ENCODE measurements at regions not wholly inside any gene's neighbourhood (a gene's known extent, or its start where the extent isn't known, plus 50 kb on each side); places are given as distances from the start of the nearest gene placed in this dataset.

DNA sequence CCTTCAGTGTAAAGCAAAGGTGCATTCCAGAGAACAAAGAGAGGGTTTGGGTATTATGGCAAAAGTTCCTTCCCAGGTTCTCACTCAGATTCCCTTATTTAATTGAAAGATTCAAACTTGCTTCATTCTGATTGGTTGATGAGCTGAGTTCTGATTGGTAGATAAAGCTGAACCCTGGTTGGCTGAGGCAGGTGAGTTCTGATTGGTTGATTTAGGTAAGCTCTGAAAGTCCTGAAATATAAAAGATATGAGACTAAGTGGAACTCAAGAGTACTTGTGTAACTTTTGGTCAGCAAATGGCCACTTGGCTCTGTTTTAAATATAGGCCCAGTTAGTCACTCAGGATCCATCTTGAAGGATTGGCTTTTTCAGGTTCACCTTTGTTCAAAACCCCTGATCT, 99.8 kb upstream of the FBXO11 start:
- TF ChIP-seq EZH2 (IDR thresholded peaks at IDR 0.05; ENCODE audit: low read length, missing control alignments) = no peak
- TF ChIP-seq, protein P1, sequence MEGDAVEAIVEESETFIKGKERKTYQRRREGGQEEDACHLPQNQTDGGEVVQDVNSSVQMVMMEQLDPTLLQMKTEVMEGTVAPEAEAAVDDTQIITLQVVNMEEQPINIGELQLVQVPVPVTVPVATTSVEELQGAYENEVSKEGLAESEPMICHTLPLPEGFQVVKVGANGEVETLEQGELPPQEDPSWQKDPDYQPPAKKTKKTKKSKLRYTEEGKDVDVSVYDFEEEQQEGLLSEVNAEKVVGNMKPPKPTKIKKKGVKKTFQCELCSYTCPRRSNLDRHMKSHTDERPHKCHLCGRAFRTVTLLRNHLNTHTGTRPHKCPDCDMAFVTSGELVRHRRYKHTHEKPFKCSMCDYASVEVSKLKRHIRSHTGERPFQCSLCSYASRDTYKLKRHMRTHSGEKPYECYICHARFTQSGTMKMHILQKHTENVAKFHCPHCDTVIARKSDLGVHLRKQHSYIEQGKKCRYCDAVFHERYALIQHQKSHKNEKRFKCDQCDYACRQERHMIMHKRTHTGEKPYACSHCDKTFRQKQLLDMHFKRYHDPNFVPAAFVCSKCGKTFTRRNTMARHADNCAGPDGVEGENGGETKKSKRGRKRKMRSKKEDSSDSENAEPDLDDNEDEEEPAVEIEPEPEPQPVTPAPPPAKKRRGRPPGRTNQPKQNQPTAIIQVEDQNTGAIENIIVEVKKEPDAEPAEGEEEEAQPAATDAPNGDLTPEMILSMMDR (conservative IDR thresholded peaks at IDR 0.05 in 1 of 2, IDR thresholded peaks at IDR 0.05 in 1 of 2; ENCODE audit: low read depth in 1 of 2, low read length in 2 of 2) = no peak
